MM.1S (cell line): ENCODE measurements at regions not wholly inside any gene's neighbourhood (a gene's known extent, or its start where the extent isn't known, plus 50 kb on each side); places are given as distances from the start of the nearest gene placed in this dataset.

Source experiments
- DNase-seq: peaks from one replicate; pipeline ENCODE4 v3.0.0-alpha.2; 2015
- H2AFZ ChIP-seq: fragments of 300-600 bp; sonication (generic); 2 replicates; pipeline ENCODE4 v1.6.0; 2016; ENCODE audit warnings: antibody characterized with exemption, low read length
- H3F3A ChIP-seq: fragments of 300-600 bp; sonication (generic); 2 replicates; pipeline ENCODE4 v1.6.1; 2016; ENCODE audit warnings: mild to moderate bottlenecking, antibody characterized with exemption, low read length, moderate library complexity, mixed read lengths; ENCODE audit not compliant: insufficient read depth
- H3K27ac ChIP-seq: fragments of 300-600 bp; sonication (generic); 2 replicates; pipeline ENCODE4 v1.5.1; 2016; ENCODE audit warnings: mild to moderate bottlenecking, low read length
- H3K27me3 ChIP-seq: fragments of 300-600 bp; sonication (generic); replicated peaks from 2 replicates; pipeline ENCODE4 v1.6.0; 2016; ENCODE audit warnings: low read length; ENCODE audit not compliant: insufficient read depth
- H3K36me3 ChIP-seq: fragments of 300-600 bp; sonication (generic); replicated peaks from 2 replicates; pipeline ENCODE4 v1.6.1; 2016; ENCODE audit warnings: mild to moderate bottlenecking, low read length, mixed read lengths; ENCODE audit not compliant: insufficient read depth
- H3K4me1 ChIP-seq: fragments of 300-600 bp; sonication (generic); 2 replicates; pipeline ENCODE4 v1.6.1; 2016; ENCODE audit warnings: low read length, mixed read lengths
- H3K4me2 ChIP-seq: fragments of 300-600 bp; sonication (generic); 2 replicates; pipeline ENCODE4 v1.6.0; 2016; ENCODE audit warnings: low read depth, low read length
- H3K4me3 ChIP-seq: fragments of 300-600 bp; sonication (generic); 2 replicates; pipeline ENCODE4 v1.5.1; 2016; ENCODE audit warnings: low read length, mixed read lengths
- H3K79me2 ChIP-seq: fragments of 300-600 bp; sonication (generic); 2 replicates; pipeline ENCODE4 v1.6.1; 2016; ENCODE audit warnings: mixed run types, low read length, mixed read lengths
- H3K9ac ChIP-seq: fragments of 300-600 bp; sonication (generic); 2 replicates; pipeline ENCODE4 v1.6.1; 2016; ENCODE audit warnings: low read length, mixed read lengths
- H3K9me2 ChIP-seq: fragments of 300-600 bp; sonication (generic); replicated peaks from 2 replicates; pipeline ENCODE4 v1.6.1; 2016; ENCODE audit warnings: mild to moderate bottlenecking, low read length, mixed read lengths; ENCODE audit not compliant: insufficient read depth
- H3K9me3 ChIP-seq: fragments of 300-600 bp; sonication (generic); replicated peaks from 2 replicates; pipeline ENCODE4 v1.6.1; 2016; ENCODE audit warnings: mild to moderate bottlenecking, low read length, mixed read lengths; ENCODE audit not compliant: insufficient read depth
- H4K20me1 ChIP-seq: fragments of 300-600 bp; sonication (generic); 2 replicates; pipeline ENCODE4 v1.6.1; 2016; ENCODE audit warnings: mild to moderate bottlenecking, low read length, moderate library complexity, mixed read lengths; ENCODE audit not compliant: insufficient read depth
- CTCF ChIP-seq: fragments of 300-600 bp; sonication (generic); IDR thresholded peaks from 2 replicates; pipeline ENCODE4 v1.5.1; 2016; ENCODE audit warnings: antibody characterized with exemption, low read length, mixed read lengths
- EZH2 ChIP-seq: fragments of 300-600 bp; sonication (generic); optimal IDR thresholded peaks from 2 replicates; pipeline ENCODE3; 2017; ENCODE audit warnings: low read depth, mild to moderate bottlenecking, antibody characterized with exemption, low read length, mixed read lengths
- EZH2phosphoT487 ChIP-seq: fragments of 300-600 bp; sonication (generic); IDR thresholded peaks from 2 replicates; pipeline ENCODE4 v1.6.1; 2018; ENCODE audit warnings: antibody characterized with exemption, low read length

DNA sequence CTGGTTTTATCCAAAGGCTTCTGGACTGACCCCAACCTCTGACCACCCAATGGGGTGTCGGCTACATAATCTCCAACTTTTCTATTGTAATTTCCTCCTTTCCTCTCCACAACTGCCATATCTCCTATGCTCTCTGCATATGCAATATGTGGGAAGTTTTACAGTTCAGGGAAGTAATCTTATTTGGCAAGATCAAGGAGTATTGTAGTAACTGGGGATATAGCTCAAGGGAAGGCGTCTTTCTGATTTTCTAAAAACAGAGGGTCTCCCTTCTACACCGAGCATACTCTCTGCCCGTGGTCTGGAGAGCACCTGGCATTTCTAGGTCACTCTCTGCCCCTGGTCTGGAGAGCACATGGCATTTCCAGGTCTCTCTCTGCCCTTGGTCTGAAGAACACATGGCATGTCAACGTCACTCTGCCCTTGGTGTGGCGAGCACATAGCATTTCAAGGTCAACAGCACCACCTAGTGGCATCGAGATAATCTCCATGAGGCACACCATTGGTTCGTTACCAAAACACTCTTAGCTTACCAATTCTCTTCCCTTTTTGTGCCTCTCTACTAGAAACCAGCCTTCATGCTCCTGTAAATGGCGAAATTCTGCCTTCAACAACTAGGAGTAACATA is 616.4 kb upstream of the NUDT12 start:
- no peaks in the 10 kb centered on the region for H3K36me3 ChIP-seq
- no peaks in the 10 kb centered on the region for H3K9me3 ChIP-seq
- H3K4me1 ChIP-seq: peaks cover 8% of the 10 kb centered on the region
- H3K27ac ChIP-seq: peak overlapping the region; percentile 70
- H3F3A ChIP-seq: peaks cover 7% of the 10 kb centered on the region
- DNase-seq: peak; percentile 95
- no peaks in the 10 kb centered on the region for H3K27me3 ChIP-seq
- H3K79me2 ChIP-seq: no peaks in the 10 kb centered on the region
- H3K4me3 ChIP-seq: peak overlapping the region; percentile 60
- H3K4me2 ChIP-seq: peak overlapping the region; percentile 89
- peak overlapping the region; percentile 62 for H3K9ac ChIP-seq
- H4K20me1 ChIP-seq: no peaks in the 10 kb centered on the region
- peak overlapping the region; percentile 78 for H2AFZ ChIP-seq
- no peak for TF ChIP-seq EZH2phosphoT487
- peak; percentile 73 for TF ChIP-seq CTCF
- H3K9me2 ChIP-seq: no peaks in the 10 kb centered on the region

DNA sequence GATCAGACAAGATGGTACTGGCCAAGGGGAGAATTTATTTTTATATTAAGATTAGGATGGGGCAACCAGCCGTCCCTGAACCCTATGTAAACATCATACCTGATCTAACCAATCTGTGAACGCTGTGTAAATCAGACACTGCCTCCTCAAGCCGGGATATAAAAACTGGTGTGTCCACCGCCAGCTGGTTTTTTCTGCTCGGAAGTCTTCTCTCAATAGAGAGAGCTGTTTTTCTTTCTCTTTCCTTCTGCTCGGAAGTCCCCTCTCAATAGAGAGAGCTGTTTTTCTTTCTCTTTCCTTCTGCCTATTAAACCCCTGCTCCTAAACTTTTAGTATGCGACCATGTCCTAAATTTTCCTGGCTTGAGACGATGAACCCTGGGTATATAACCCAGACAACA is 615.5 kb upstream of the NUDT12 start:
- no peak for TF ChIP-seq EZH2
- TF ChIP-seq EZH2phosphoT487: no peak
- TF ChIP-seq CTCF: no peak

DNA sequence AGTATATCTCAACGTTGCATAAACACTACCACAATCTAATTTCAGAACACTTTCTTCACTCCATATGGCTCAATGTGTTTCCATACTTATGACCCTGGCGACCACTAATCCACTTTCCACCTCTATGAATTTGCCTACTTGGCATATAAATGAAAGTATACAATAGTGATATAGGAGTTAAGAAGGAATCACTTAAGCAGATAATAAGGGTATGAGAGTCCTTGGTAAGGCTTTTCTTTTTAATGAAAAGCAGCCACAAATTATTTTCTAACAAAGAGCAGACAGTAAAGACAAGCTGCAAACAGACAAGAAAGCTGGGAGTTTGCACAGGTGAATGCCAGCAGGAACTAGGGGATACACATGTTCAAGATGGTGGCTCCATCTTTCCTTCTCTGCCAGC is 615.1 kb upstream of the NUDT12 start:
- Histone ChIP-seq H3K9ac (peak overlapping the region; percentile 62), H3K79me2 (no peaks in the 10 kb centered on the region), H3K4me3 (peak overlapping the region; percentile 60), H3F3A (peaks cover 7% of the 10 kb centered on the region), H3K4me1 (peaks cover 8% of the 10 kb centered on the region), H3K36me3 (no peaks in the 10 kb centered on the region), H4K20me1 (no peaks in the 10 kb centered on the region), H3K27ac (peak overlapping the region; percentile 70), H3K27me3 (no peaks in the 10 kb centered on the region), H3K9me2 (no peaks in the 10 kb centered on the region), H2AFZ (peak overlapping the region; percentile 78), H3K9me3 (no peaks in the 10 kb centered on the region), H3K4me2 (peak overlapping the region; percentile 89; the same call in 1 of the 2 replicates)
- no peak for TF ChIP-seq CTCF
- TF ChIP-seq EZH2: no peak
- no peak for TF ChIP-seq EZH2phosphoT487
- DNase-seq: peak; percentile 10

More for the DNA sequence above, 615.5 kb upstream of the NUDT12 start:
- Histone ChIP-seq H3K27me3 (no peaks in the 10 kb centered on the region), H3K27ac (peak overlapping the region; percentile 70), H3K79me2 (no peaks in the 10 kb centered on the region), H4K20me1 (no peaks in the 10 kb centered on the region), H3F3A (peaks cover 7% of the 10 kb centered on the region), H3K9me2 (no peaks in the 10 kb centered on the region), H3K9ac (peak overlapping the region; percentile 62), H3K36me3 (no peaks in the 10 kb centered on the region), H3K4me1 (peaks cover 8% of the 10 kb centered on the region), H2AFZ (peak overlapping the region; percentile 78), H3K4me2 (peak overlapping the region; percentile 89), H3K4me3 (peak overlapping the region; percentile 60), H3K9me3 (no peaks in the 10 kb centered on the region)
- DNase-seq: peak; percentile 82
